ENCODE measurements at regions not wholly inside any gene's neighbourhood (a gene's known extent, or its start where the extent isn't known, plus 50 kb on each side); places are given as distances from the start of the nearest gene placed in this dataset.

- TF ChIP-seq, protein P1, sequence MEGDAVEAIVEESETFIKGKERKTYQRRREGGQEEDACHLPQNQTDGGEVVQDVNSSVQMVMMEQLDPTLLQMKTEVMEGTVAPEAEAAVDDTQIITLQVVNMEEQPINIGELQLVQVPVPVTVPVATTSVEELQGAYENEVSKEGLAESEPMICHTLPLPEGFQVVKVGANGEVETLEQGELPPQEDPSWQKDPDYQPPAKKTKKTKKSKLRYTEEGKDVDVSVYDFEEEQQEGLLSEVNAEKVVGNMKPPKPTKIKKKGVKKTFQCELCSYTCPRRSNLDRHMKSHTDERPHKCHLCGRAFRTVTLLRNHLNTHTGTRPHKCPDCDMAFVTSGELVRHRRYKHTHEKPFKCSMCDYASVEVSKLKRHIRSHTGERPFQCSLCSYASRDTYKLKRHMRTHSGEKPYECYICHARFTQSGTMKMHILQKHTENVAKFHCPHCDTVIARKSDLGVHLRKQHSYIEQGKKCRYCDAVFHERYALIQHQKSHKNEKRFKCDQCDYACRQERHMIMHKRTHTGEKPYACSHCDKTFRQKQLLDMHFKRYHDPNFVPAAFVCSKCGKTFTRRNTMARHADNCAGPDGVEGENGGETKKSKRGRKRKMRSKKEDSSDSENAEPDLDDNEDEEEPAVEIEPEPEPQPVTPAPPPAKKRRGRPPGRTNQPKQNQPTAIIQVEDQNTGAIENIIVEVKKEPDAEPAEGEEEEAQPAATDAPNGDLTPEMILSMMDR (IDR thresholded peaks at IDR 0.05; ENCODE audit: low read depth, low read length, missing control alignments): no peak
- DNase-seq (ENCODE audit: low read depth): no peak
- no peak overlapping the region for H3K4me3 ChIP-seq (ENCODE audit: low read depth, low read length)
- in situ Hi-C loops (cut with HindIII; ENCODE audit: low sequenced_read_pairs): loop anchor here (5.0 kb wide), 1 partner anchor 57 kb away; no protein-coding TSS in a partner anchor
These were observed 52.0 kb upstream of the TANC2 start for GRCh38 chr17:62913991-62914570.

GRCh38 chr17:62912363-62912762 lies 53.7 kb upstream of the TANC2 start:
- no peak for DNase-seq (ENCODE audit: low read depth)
- TF ChIP-seq, protein P1 (IDR thresholded peaks at IDR 0.05; ENCODE audit: low read depth, low read length, missing control alignments): no peak
- in situ Hi-C loops (cut with HindIII; ENCODE audit: low sequenced_read_pairs): loop anchor here (5.0 kb wide), 1 partner anchor 55 kb away; no protein-coding TSS in a partner anchor
- no peak overlapping the region for H3K4me3 ChIP-seq (ENCODE audit: low read depth, low read length)

DNA sequence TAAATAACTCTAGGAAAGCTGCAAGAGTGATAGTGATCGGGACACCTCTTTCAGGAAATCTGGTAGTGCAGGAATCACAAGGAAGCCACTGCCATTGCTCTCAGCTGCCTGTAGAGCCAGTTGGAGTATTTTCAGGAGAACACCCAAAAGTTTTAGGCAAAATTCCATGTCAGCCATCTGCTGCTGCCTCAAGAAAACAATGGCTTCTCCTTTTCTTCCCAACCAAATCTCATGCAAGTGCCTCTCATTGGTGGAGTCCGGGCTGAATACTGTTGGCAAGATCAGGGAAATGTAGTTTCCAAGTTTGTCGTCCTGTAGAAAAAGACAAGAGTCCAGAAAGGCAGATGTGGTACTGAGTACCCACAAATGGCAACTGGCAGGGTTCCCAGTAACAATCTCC lies 54.9 kb upstream of the TANC2 start:
- in situ Hi-C loops (cut with HindIII; ENCODE audit: low sequenced_read_pairs): loop anchor here (5.0 kb wide), 1 partner anchor 54 kb away; no protein-coding TSS in a partner anchor
- TF ChIP-seq, protein P1 (IDR thresholded peaks at IDR 0.05; ENCODE audit: low read depth, low read length, missing control alignments): no peak
- no peak overlapping the region for H3K4me3 ChIP-seq (ENCODE audit: low read depth, low read length)
- DNase-seq (ENCODE audit: low read depth): no peak

- DNase-seq (ENCODE audit: low read depth): no peak
- TF ChIP-seq, protein P1 (IDR thresholded peaks at IDR 0.05; ENCODE audit: low read depth, low read length, missing control alignments): no peak
- no peak overlapping the region for H3K4me3 ChIP-seq (ENCODE audit: low read depth, low read length)
- in situ Hi-C loops (cut with HindIII; ENCODE audit: low sequenced_read_pairs): loop anchor here (5.0 kb wide), 1 partner anchor 53 kb away; no protein-coding TSS in a partner anchor
These were observed 55.8 kb upstream of the TANC2 start for GRCh38 chr17:62910277-62910676.

GRCh38 chr17:62907961-62908360 lies 58.1 kb upstream of the TANC2 start:
- H3K4me3 ChIP-seq (ENCODE audit: low read depth, low read length): no peak overlapping the region
- no peak for DNase-seq (ENCODE audit: low read depth)
- in situ Hi-C loops (cut with HindIII; ENCODE audit: low sequenced_read_pairs): no loop called here
- TF ChIP-seq, protein P1 (IDR thresholded peaks at IDR 0.05; ENCODE audit: low read depth, low read length, missing control alignments): no peak

DNA sequence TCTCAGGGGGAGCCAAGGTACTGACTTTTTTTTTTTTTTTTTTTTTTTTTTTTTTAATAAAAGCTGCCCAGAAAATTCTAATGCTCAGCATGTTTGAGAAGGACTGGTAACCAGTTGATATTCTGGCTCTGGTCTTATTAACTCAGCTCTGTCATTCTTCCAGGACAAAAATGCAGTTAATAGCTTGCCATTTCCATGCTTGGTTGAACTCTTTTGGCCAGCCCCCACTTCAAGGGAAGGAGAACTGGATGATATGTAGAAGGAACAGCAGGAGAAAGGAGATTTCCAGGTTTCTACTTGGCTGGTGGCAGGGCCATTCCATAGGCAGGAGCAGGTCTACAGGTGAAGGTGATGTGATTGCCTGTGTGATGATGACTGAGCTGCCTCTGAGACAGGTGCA lies 59.2 kb upstream of the TANC2 start:
- no peak overlapping the region for H3K4me3 ChIP-seq (ENCODE audit: low read depth, low read length)
- TF ChIP-seq, protein P1 (IDR thresholded peaks at IDR 0.05; ENCODE audit: low read depth, low read length, missing control alignments): no peak
- in situ Hi-C loops (cut with HindIII; ENCODE audit: low sequenced_read_pairs): no loop called here
- DNase-seq (ENCODE audit: low read depth): no peak
